HepG2 (cell line): ENCODE measurements at regions not wholly inside any gene's neighbourhood (a gene's known extent, or its start where the extent isn't known, plus 50 kb on each side); places are given as distances from the start of the nearest gene placed in this dataset.

Experiments
- SMARCE1 ChIP-seq: fragments of 450-650 bp; IDR thresholded peaks from 2 replicates; pipeline ENCODE4 v1.6.1; 2017; ENCODE audit warnings: borderline replicate concordance
- TBP ChIP-seq: sonication (generic); formaldehyde crosslinking; IDR thresholded peaks from 2 replicates; pipeline ENCODE4 v1.5.0; 2020; ENCODE audit warnings: missing genetic modification reagents

DNA sequence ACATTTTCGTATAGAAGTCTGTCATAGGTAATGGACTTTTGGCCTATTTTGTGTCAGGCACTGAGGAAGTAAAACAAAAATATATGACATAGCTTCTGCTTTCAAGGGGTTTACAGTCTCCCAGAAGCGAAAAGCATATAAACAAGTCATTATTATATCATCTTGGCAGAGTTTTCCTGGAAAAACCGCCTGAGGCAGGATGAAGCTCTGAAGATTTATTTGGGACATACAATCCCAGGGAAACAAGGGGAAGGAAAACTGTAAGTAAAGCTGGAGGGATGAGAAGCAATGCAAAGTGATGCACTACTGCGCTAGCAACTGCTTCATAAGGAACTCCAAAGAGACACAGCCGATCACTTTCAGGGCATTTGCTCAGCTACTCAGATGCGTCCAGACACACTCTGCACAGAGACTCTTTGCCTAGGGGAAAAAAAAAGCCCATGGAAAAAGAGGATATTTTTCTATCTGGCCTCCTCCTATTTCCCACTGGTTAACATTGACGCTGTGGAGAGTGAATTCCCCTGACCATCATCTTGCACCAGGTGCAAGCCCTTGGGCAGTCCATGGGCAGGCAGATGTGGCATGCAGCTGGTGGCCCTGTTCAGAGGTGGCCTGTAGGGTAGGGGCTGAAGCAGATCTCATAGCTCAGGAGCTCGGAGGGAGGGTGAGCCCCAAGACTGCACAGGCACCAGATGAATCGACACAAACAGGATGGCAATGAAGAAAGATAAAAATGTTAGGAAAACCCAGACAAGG is 158.1 kb downstream of the METTL4 start:
- no peak for TF ChIP-seq SMARCE1
- TF ChIP-seq TBP (CRISPR knock-in tag), result no peak
